NCI-H226 (cell line): ENCODE measurements at regions not wholly inside any gene's neighbourhood (a gene's known extent, or its start where the extent isn't known, plus 50 kb on each side); places are given as distances from the start of the nearest gene placed in this dataset.
A peak's percentile ranks its signal among the peaks of the same experiment; 100 is the strongest.

Experiments
- DNase-seq: peaks from one replicate; pipeline ENCODE4 v3.0.0-alpha.2; 2015

- DNase-seq = no peak
These were observed 152.5 kb downstream of the FGF9 start for GRCh38 chr13:21823416-21823815.

DNA sequence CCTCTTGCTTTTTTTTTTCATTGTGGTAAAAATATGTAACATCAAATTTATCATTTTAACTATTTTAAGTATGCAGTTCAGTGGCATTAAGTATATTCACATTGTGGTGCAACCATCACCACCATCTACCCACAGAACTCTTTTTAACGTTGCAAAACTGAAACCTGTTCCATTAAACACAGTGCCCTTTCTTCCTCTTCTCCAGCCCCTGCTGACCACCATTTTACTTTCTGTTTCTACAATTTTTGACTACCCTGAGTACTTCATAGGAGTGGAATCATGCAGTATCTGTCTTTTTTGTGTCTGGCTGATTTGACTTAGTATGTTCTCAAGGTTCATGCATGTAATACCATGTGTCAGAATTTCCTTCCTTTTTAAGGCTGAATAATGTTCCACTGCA, 153.1 kb downstream of the FGF9 start:
- no peak for DNase-seq

DNA sequence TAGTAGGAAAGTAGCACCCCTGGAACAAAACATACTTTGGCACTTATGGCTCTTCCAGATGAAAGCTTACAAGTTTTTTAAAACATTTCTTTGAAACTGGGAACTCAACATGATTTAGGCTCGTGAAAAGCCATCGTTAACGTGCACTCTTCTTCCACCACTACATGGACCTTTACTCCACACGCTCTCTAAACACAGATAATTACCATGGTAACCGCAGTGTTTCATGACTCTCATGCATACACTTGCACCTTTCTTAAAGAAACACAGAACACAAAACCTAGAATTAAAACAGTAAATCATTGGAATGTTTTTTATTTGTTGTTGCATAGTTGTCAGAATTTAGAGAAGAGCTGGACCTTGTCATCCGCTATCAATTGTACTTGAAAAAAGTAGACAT, 154.3 kb downstream of the FGF9 start:
- DNase-seq = no peak

DNA sequence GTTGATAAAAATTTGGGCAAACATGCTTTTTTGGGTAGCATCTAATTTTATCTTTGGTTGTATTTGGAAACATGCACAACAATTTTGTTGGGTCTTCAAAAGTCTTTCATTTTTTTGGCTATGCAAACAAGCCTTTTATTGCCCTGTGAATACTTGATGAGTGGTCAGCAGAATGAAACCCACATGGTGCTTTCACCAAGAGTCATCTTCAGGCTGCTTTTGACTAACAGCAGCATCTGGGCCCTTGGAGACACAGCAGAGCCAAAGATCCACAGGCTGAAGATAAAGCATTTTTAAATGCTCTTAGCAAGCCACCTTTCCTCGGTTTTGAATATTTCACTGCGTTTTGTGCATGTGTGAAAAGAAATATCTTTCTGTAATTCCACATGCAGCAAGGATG, 154.9 kb downstream of the FGF9 start:
- DNase-seq = no peak

DNA sequence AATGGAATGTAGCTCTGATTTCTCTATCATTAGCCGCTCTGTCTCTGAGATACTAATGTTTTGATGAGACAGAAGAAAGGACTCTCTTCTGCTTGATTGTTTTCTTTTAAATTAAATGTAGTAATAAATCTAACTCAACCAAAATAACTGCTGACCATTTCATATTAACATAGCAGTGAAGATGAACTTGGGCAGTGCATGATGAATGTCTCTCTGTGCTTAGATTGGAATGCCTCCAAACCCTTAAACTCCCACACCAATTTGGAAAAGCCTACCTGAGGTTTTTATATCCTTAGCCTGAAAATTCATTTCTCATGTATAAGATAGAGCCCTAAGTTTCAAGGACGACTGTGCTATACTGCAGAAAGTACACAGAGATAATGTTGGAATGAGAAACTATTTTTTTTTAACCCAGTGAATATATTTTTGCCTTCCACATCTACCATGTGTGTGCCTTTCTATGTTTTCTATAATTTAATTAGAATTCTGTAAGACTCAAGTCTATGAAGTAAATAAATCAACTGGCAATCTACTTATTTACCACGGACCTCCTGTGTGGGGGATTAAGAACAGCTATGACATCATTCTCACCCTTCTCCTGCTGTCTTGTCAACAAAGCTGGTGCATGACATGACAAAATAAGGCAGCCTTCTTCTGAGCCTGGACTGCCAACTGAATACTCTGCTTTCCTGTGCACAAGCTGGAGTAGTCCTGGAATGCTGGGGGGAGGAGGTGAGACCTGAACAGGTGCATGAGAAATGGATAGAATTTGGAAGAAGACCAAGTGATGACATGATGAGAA, 155.5 kb downstream of the FGF9 start:
- DNase-seq = no peak

DNA sequence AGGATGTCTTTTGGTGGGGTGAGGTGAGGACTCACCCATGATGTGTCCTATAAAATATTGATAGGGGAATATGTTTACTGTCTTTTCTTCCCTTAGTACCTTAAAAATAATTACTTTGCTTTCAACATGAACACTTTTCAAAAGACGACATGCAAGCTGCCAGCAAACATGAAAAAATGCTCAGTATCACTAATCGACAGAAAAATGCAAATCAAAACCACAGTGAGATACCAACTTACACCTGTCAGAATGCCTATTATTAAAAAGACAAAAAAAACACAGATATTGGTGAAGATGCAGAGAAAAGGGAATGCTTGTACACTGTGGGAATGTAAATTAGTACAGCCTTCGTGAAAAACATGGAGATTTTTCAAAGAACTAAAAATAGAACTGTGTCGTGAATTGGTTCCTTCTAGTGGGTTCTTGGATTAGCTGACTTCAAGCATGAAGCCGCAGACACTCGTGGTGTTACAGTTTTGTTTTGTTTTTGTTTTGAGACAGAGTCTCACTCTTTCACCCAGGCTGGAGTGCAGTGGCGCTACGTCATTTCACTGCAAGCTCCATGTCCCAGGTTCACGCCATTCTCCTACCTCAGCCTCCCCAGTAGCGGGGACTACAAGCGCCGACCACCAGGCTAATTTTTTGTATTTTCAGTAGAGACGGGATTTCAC, 160.9 kb downstream of the FGF9 start:
- no peak for DNase-seq

DNA sequence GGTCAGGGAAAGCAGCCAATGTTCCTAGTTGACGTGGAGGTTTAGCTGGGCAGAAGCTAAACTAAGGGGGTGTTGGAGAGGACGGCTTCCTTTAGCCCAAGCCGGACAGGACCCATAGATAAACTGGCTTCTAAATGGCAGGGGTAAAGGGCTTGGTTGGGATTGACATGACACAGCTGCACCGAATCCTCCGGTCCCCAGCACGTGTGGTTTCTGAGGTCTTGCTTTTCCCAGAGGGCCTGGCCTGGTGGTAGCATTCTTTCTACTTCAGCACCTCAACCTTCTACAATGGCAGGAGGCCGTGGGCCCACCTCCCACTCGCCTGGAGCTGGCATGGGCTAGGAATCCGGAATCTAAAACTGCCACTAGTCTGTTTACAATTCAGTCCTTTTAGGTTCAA, 163.0 kb downstream of the FGF9 start:
- DNase-seq = no peak

- no peak for DNase-seq
These were observed 163.6 kb downstream of the FGF9 start for GRCh38 chr13:21834521-21834920.

DNA sequence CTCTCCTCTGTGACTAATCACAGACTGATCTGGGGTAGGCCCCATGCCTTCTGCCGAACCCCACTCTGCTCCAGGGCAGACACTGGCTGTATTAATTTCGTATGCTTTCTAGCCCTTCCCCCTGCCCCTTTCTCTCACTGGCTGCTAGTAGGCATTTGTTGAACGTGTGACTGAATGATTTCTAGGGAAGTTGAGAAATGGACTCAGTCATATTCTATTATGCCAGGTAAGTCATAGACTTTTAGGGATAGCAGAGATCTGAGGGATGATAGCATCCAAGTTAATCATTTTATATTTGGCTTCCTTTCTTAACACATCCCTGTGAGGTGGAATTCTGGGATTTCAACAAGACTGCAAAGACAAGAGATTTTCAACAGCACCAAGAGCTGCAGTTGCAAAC, 166.4 kb downstream of the FGF9 start:
- DNase-seq = no peak

GRCh38 chr13:21837841-21838551, 167.1 kb downstream of the FGF9 start:
- DNase-seq = peak; percentile 44

- DNase-seq = no peak
These were observed 175.7 kb downstream of the FGF9 start for GRCh38 chr13:21846605-21847004.

GRCh38 chr13:21849323-21849722, 178.4 kb downstream of the FGF9 start:
- DNase-seq = peak; percentile 12

DNA sequence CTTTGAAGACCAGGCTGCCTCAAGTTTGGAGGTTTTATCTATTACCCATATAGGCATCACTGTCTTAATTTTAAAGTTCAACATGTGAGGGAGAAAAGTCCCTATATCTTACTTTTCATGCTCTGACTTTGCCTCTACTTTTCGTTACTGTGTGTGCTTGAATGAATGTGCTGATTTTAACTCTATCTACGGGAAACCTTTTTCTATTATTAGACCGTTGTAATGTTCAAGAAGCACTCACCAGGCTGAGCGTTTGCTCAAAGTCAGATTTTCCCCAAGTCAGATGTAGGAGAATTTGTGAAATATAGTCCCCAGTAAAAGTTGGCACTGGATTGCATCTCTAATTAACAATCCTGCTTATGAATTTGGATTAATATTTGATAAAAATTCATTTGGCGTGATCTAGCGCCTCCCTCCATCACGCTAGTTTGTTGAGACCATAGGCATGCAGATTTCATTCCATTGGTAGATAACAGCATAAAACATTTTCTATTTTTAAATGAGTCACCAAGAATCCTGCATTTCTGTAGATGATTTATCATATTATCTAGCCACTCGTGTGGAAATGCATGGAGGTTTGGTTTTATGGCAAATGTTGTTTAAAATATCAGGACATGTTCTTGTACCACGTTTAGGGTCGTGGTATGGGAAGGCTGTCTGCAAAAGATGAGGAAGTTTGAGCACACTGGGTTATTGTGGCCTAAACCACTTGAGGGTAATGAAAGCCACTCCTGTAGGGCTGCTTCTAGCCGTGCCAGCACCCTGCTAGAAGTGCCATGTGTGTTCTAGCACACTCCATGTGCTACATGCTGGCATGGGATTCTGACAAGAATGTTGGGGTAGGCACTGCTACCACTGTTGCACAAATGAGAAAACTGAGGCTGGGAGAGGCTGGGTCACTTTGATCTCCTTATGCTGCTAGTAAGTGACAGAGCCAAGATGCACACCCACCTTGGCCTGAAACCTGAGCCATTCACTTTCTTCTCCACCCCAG, 179.4 kb downstream of the FGF9 start:
- DNase-seq = peak; percentile 56

DNA sequence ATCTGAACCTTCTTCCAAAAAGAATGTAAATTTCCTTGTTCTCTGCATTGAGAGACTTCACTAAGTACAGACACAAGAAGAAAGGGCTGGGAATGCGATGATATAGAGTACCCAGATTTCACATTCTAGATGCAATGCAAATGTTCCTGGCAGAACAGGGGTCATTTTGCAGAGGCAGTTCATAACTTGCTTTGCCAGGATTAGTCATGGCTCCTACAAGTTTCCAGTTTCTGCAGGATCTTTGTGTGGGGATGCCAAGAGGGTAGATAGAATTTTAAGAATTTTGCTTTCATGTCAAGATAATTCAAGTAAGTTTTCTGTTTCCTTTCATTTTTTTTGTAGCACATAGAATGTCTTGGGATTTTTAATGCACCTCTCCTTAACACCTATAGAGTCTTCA, 181.2 kb downstream of the FGF9 start:
- peak; percentile 35 for DNase-seq

DNA sequence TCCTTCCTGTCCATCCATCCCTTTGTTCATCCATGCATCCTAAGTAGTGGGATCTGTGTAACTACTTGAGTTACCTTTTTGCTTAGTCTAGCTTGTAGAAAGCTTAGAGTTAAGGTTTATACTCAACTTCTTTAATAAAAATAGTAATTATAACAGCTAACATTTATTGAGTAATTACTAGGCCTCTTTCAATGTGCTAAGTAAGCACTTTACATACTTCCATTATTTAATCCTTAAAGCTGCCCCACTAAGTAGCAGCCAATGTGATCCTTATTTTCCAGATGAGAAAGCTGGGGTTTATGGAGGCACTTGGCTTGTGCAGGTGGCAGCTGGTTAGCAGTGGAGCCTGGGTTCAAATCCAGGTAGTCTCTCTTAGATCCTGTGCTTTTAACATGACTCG, 182.9 kb downstream of the FGF9 start:
- no peak for DNase-seq

DNA sequence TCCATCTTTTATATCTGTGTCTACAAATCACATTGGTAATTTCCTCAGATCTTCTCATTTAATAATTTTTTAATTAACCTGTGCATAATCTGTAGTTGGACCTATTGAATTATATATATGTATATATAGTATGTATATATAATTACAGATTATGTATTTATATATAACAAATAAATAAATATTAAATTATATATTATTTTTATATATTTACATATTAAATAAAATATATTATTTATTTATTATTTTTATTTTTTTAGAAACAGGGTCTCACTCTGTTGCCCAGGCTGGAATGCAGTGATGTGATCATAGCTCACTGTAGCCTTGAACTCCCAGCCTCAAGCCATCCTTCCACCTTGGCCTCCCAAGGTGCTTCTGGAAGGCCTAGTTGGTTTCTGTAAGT, 197.9 kb downstream of the FGF9 start:
- no peak for DNase-seq

- no peak for DNase-seq
These were observed 200.5 kb downstream of the FGF9 start for GRCh38 chr13:21871382-21871781.

- no peak for DNase-seq
These were observed 201.0 kb downstream of the FGF9 start for GRCh38 chr13:21871919-21872318.

DNA sequence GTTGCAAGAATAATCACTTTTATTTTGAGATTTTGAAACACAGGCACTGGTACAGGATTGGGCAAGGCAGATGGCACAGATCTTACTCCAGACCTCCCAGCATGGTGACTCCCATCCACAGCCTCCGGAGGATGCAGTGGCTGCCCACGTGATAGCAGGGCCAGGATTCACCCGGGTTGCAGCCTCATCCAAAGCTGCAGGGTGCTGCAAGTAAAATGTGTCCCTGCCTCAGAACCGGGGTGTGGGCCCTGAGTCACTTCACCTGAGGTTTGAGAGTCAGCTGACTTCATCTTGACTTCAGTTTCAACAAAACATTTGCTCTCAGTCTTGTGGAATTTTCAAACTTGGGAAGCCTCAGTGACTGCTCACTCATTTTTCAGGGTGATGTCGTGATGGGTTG, 201.9 kb downstream of the FGF9 start:
- peak; percentile 40 for DNase-seq

- no peak for DNase-seq
These were observed 204.2 kb downstream of the FGF9 start for GRCh38 chr13:21875116-21875515.

- DNase-seq = no peak
These were observed 208.5 kb downstream of the FGF9 start for GRCh38 chr13:21879263-21879914.

DNA sequence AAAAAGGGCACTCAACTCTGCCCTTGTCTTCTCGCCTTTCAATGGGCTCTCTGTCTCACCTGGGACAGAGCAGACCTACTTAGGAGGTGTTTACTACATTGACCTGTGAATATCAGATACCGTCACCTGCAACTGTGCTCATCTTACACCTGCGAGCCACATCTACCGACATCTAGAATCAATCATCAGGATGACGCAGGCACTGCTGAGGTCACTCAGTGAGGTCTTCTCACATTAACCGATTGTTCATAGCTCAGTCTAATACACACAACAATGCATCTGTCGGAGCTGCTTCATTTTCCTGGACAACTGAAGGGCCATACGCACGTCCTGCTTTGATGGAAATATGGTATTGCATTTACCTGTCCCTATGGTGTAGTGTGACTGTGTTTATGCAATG, 211.9 kb downstream of the FGF9 start:
- no peak for DNase-seq
